Ovary (tissue), 7 donors: ENCODE measurements at regions not wholly inside any gene's neighbourhood (a gene's known extent, or its start where the extent isn't known, plus 50 kb on each side); places are given as distances from the start of the nearest gene placed in this dataset.

Source experiments
- DNase-seq, 5 donors: peaks; one replicate each; pipeline ENCODE4 v3.0.0-alpha.2; 2019 to 2020
- H3K27ac ChIP-seq, 2 donors: fragments of 200-600 bp; one replicate each; pipeline versions ENCODE4 v1.5.1 to v1.8.0; 2019 to 2022
- H3K27me3 ChIP-seq: fragments of 200-600 bp; one replicate; pipeline ENCODE4 v1.8.0; 2022
- H3K36me3 ChIP-seq: fragments of 200-600 bp; sonication (generic); one replicate; pipeline ENCODE4 v1.5.1; 2019
- H3K4me1 ChIP-seq: one replicate; pipeline ENCODE4 v1.8.1; 2013; ENCODE audit warnings: mild to moderate bottlenecking, moderate library complexity; ENCODE audit not compliant: insufficient read depth
- H3K4me3 ChIP-seq: fragments of 200-600 bp; sonication (generic); one replicate; pipeline ENCODE4 v1.5.1; 2017
- H3K9me3 ChIP-seq, 2 donors: fragments of 200-600 bp in 1 of 2; sonication (generic) in 1 of 2; one replicate each; pipeline versions ENCODE4 v1.5.1 to v1.8.1; 2013 to 2019; ENCODE audit warnings: mild to moderate bottlenecking in 1 of 2, moderate library complexity in 1 of 2
- EP300 ChIP-seq: sonication (generic); formaldehyde crosslinking; IDR thresholded peaks from one replicate; pipeline ENCODE4 v1.6.1; 2017; ENCODE audit warnings: antibody characterized with exemption
- POLR2A ChIP-seq: fragments of 450-650 bp; IDR thresholded peaks from one replicate; pipeline ENCODE4 v1.6.1; 2017; ENCODE audit warnings: antibody characterized with exemption, mild to moderate bottlenecking, moderate library complexity
- WGBS, 3 donors: extraction: QIAGEN DNeasy Blood & Tissue Kit in 1 of 3; methylation state at CpG; one replicate each; pipeline versions ENCODE4 v1.1.5 to v1.1.7; 2013 to 2017; 5-methylcytosine and 5-hydroxymethylcytosine counted together
- intact Hi-C, 4 donors: fragments of 100-400 bp; cut with DNase I; formaldehyde crosslinking; loops; one replicate each; pipeline versions ENCODE4 v1.11.0 to v1.15.1; 2022 to 2023
- TF ChIP-seq, protein P1 (sequence below), 3 donors: fragments of 450-650 bp in 2 of 3; fragments of 200-600 bp in 1 of 3; IDR thresholded peaks; one replicate each; pipeline versions ENCODE4 v1.5.1 to v1.8.0; 2016 to 2022; ENCODE audit warnings: antibody characterized with exemption in 3 of 3, mild to moderate bottlenecking in 1 of 3
- donor health status: DM: no; HTN: no; CAD: no; lungs with moderate emphysema.
- donor health status: DM: no; HTN: no; CAD: no.
- donor health status: Bipolar disorder and iron deficiency.
- donor health status: DM: no; HTN: no; CAD: no.
- donor health status: DM: yes; HTN: yes; CAD: no.

GRCh38 chr5:39794513-39795210 is 369.9 kb upstream of the DAB2 start:
- Histone ChIP-seq H3K27ac (no peak overlapping the region), H3K4me1 (no peaks in the 10 kb centered on the region), H3K4me3 (no peak overlapping the region), H3K27me3 (no peaks in the 10 kb centered on the region), H3K9me3 (no peaks in the 10 kb centered on the region), H3K36me3 (no peaks in the 10 kb centered on the region)
- 30 to 42% (median 34%) methylated on average over 5 of the region's 5 CpGs for WGBS, 3 donors
- TF ChIP-seq, protein P1, sequence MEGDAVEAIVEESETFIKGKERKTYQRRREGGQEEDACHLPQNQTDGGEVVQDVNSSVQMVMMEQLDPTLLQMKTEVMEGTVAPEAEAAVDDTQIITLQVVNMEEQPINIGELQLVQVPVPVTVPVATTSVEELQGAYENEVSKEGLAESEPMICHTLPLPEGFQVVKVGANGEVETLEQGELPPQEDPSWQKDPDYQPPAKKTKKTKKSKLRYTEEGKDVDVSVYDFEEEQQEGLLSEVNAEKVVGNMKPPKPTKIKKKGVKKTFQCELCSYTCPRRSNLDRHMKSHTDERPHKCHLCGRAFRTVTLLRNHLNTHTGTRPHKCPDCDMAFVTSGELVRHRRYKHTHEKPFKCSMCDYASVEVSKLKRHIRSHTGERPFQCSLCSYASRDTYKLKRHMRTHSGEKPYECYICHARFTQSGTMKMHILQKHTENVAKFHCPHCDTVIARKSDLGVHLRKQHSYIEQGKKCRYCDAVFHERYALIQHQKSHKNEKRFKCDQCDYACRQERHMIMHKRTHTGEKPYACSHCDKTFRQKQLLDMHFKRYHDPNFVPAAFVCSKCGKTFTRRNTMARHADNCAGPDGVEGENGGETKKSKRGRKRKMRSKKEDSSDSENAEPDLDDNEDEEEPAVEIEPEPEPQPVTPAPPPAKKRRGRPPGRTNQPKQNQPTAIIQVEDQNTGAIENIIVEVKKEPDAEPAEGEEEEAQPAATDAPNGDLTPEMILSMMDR (IDR thresholded peaks at IDR 0.05), result no peak
- TF ChIP-seq POLR2A (no peak), EP300 (no peak)
- no peak for DNase-seq
- intact Hi-C loops, result no loop called here

- WGBS, 3 donors, result 89 to 92% (median 91%) methylated on average over 7 of the region's 7 CpGs
- H3K4me3 ChIP-seq, result no peak overlapping the region
These were observed 360.6 kb upstream of the DAB2 start for GRCh38 chr5:39785410-39785809.

GRCh38 chr5:39783756-39784421 is 359.1 kb upstream of the DAB2 start:
- H3K27me3 ChIP-seq, result no peaks in the 10 kb centered on the region
- no peaks in the 10 kb centered on the region for H3K36me3 ChIP-seq
- DNase-seq, result no peak
- 33 to 37% (median 36%) methylated on average over 3 of the region's 3 CpGs for WGBS, 3 donors
- no peak overlapping the region for H3K4me3 ChIP-seq
- H3K27ac ChIP-seq, result no peak overlapping the region
- H3K4me1 ChIP-seq, result no peaks in the 10 kb centered on the region
- TF ChIP-seq, protein P1 (IDR thresholded peaks at IDR 0.05), result no peak
- TF ChIP-seq EP300 (no peak), POLR2A (no peak)
- H3K9me3 ChIP-seq, result no peaks in the 10 kb centered on the region
- intact Hi-C loops, result no loop called here

More at GRCh38 chr5:39785410-39785809, 360.6 kb upstream of the DAB2 start:
- Histone ChIP-seq H3K27ac (no peak overlapping the region), H3K9me3 (no peaks in the 10 kb centered on the region), H3K36me3 (no peaks in the 10 kb centered on the region), H3K27me3 (no peaks in the 10 kb centered on the region), H3K4me1 (no peaks in the 10 kb centered on the region)
- TF ChIP-seq, protein P1 (IDR thresholded peaks at IDR 0.05), result no peak
- TF ChIP-seq EP300, result no peak
- no peak for TF ChIP-seq POLR2A
- intact Hi-C loops, result no loop called here
- DNase-seq, result no peak

GRCh38 chr5:39780347-39780746 is 355.6 kb upstream of the DAB2 start:
- H3K27me3 ChIP-seq, result no peaks in the 10 kb centered on the region
- H3K4me1 ChIP-seq, result no peaks in the 10 kb centered on the region
- DNase-seq, result no peak
- no peaks in the 10 kb centered on the region for H3K36me3 ChIP-seq
- no peak overlapping the region for H3K4me3 ChIP-seq
- TF ChIP-seq EP300, result no peak
- TF ChIP-seq POLR2A, result no peak
- TF ChIP-seq, protein P1 (IDR thresholded peaks at IDR 0.05), result no peak
- intact Hi-C loops, result no loop called here
- no peaks in the 10 kb centered on the region for H3K9me3 ChIP-seq
- H3K27ac ChIP-seq, result no peak overlapping the region
